H1 (cell line): ENCODE measurements at regions not wholly inside any gene's neighbourhood (a gene's known extent, or its start where the extent isn't known, plus 50 kb on each side); places are given as distances from the start of the nearest gene placed in this dataset.
"Not testable (repeated sequence)": the region's sequence is repeated elsewhere in the genome, so short reads cannot be mapped to it uniquely, and the experiment has no call there.

Experiments
- CTCF ChIA-PET: fragments of 300-600 bp; sonication (Branson Sonifier 250); formaldehyde crosslinking; loops from one replicate; lab custom pipeline; 2021; ENCODE audit not compliant: partially characterized antibody; lab: Charles Lee
- POLR2A ChIA-PET: fragments of 300-600 bp; sonication (Branson Sonifier 250); formaldehyde crosslinking; loops from one replicate; lab custom pipeline; 2021; ENCODE audit warnings: inconsistent platforms; ENCODE audit not compliant: partially characterized antibody; lab: Charles Lee
- DNase-seq, 2 experiments: peaks; one replicate each; pipeline versions ENCODE4 v3.0.0 to v3.0.0-alpha.2; 2010 to 2022; ENCODE audit warnings: low spot score in 2 of 2, low read depth in 1 of 2, mixed read lengths in 1 of 2
- FAIRE-seq: peaks from 2 replicates; lab custom pipeline; 2011; peaks lifted over from hg19 to GRCh38; lab: Jason Lieb, UNC
- H2AFZ ChIP-seq: 2 replicates; pipeline ENCODE4 v1.8.1; 2012; ENCODE audit warnings: low read length, inconsistent platforms
- H2AK5ac ChIP-seq: 2 replicates; pipeline ENCODE4 v1.6.1; 2013; ENCODE audit warnings: low read depth, low read length
- H2BK120ac ChIP-seq: replicated peaks from 2 replicates; pipeline ENCODE3; 2013; ENCODE audit warnings: low read depth, low read length, inconsistent platforms
- H2BK12ac ChIP-seq: 2 replicates; pipeline ENCODE4 v1.6.1; 2013; ENCODE audit warnings: low read depth, low read length
- H2BK15ac ChIP-seq: 2 replicates; pipeline ENCODE4 v1.6.1; 2013; ENCODE audit warnings: low read length
- H2BK20ac ChIP-seq: 2 replicates; pipeline ENCODE4 v1.6.1; 2013; ENCODE audit warnings: low read length
- H2BK5ac ChIP-seq: 2 replicates; pipeline ENCODE4 v1.6.1; 2013; ENCODE audit warnings: low read depth, low read length
- H3K14ac ChIP-seq: 2 replicates; pipeline ENCODE4 v1.6.1; 2013; ENCODE audit warnings: inconsistent platforms; ENCODE audit not compliant: insufficient read length
- H3K18ac ChIP-seq: 2 replicates; pipeline ENCODE4 v1.6.1; 2013; ENCODE audit warnings: low read length; ENCODE audit errors: extremely low read depth
- H3K23ac ChIP-seq: 2 replicates; pipeline ENCODE4 v1.6.1; 2013; ENCODE audit warnings: inconsistent platforms; ENCODE audit not compliant: insufficient read length
- H3K23me2 ChIP-seq: 2 replicates; pipeline ENCODE4 v1.6.1; 2013; ENCODE audit warnings: low read depth, low read length
- H3K27ac ChIP-seq: 2 replicates; pipeline ENCODE4 v1.6.1; 2011; ENCODE audit warnings: low read depth, low read length, inconsistent platforms
- H3K27me3 ChIP-seq, 4 experiments: replicated peaks in 1 of 4; 1 replicate in 1 of 4; 2 replicates in 3 of 4; pipeline versions ENCODE4 v1.6.1 to v1.8.1; 2011 to 2013; ENCODE audit warnings: low read length in 3 of 4, mild to moderate bottlenecking in 3 of 4, inconsistent platforms in 2 of 4, mixed read lengths in 2 of 4, moderate library complexity in 1 of 4; ENCODE audit not compliant: control insufficient read depth in 3 of 4, insufficient read depth in 3 of 4; ENCODE audit errors: extremely low read depth in 1 of 4
- H3K36me3 ChIP-seq, 4 experiments: 2 replicates each; pipeline versions ENCODE4 v1.6.1 to v1.8.1; 2011 to 2013; ENCODE audit warnings: mild to moderate bottlenecking in 4 of 4, low read length in 3 of 4, moderate library complexity in 2 of 4, control low read depth in 1 of 4, inconsistent platforms in 1 of 4; ENCODE audit not compliant: insufficient read depth in 4 of 4, control insufficient read depth in 2 of 4
- H3K4ac ChIP-seq: replicated peaks from 2 replicates; pipeline ENCODE3; 2013; ENCODE audit warnings: low read length, low read depth, mixed read lengths, inconsistent platforms; ENCODE audit not compliant: insufficient read length
- H3K4me1 ChIP-seq, 4 experiments: replicated peaks in 1 of 4; 1 replicate in 1 of 4; 2 replicates in 3 of 4; pipeline versions ENCODE4 v1.6.1 to v1.8.1; 2011 to 2013; ENCODE audit warnings: low read length in 3 of 4, inconsistent platforms in 2 of 4, mixed read lengths in 1 of 4; ENCODE audit not compliant: insufficient read depth in 4 of 4, control insufficient read depth in 3 of 4
- H3K4me2 ChIP-seq, 2 experiments: 2 replicates each; pipeline versions ENCODE4 v1.6.1 to v1.8.1; 2011 to 2013; ENCODE audit warnings: low read depth in 2 of 2, low read length in 2 of 2, control low read depth in 1 of 2, inconsistent platforms in 1 of 2, mild to moderate bottlenecking in 1 of 2; ENCODE audit not compliant: insufficient read depth in 1 of 2
- H3K4me3 ChIP-seq, 4 experiments: fragments of 200-600, 300-600 bp in 1 of 4; sonication (generic), shearing (Covaris generic), sonication (Bioruptor Twin) in 1 of 4; 2 replicates each; pipeline versions ENCODE4 v1.5.1 to v1.8.1; 2011 to 2016; ENCODE audit warnings: low read length in 4 of 4, low read depth in 3 of 4, control low read depth in 2 of 4, inconsistent platforms in 2 of 4, mild to moderate bottlenecking in 2 of 4, mixed read lengths in 1 of 4, moderate library complexity in 1 of 4; ENCODE audit not compliant: insufficient read depth in 2 of 4; ENCODE audit errors: extremely low read depth in 1 of 4
- H3K56ac ChIP-seq: replicated peaks from 2 replicates; pipeline ENCODE3; 2013; ENCODE audit warnings: low read depth, mild to moderate bottlenecking, mixed read lengths, low read length, inconsistent platforms; ENCODE audit not compliant: insufficient read length
- H3K79me1 ChIP-seq: 2 replicates; pipeline ENCODE4 v1.6.1; 2013; ENCODE audit warnings: low read depth, low read length, control low read depth
- H3K79me2 ChIP-seq, 2 experiments: 2 replicates each; pipeline versions ENCODE4 v1.6.1 to v1.8.1; 2012 to 2013; ENCODE audit warnings: low read length in 2 of 2, mild to moderate bottlenecking in 2 of 2, inconsistent platforms in 1 of 2; ENCODE audit not compliant: insufficient read depth in 2 of 2, control insufficient read depth in 1 of 2
- H3K9ac ChIP-seq, 4 experiments: replicated peaks in 1 of 4; 1 replicate in 1 of 4; 2 replicates in 3 of 4; pipeline versions ENCODE4 v1.6.1 to v1.8.1; 2011 to 2013; ENCODE audit warnings: low read depth in 3 of 4, low read length in 3 of 4, control low read depth in 2 of 4, mild to moderate bottlenecking in 2 of 4, moderate library complexity in 2 of 4, inconsistent platforms in 1 of 4; ENCODE audit errors: extremely low read depth in 1 of 4
- H3K9me3 ChIP-seq, 2 experiments: 2 replicates each; pipeline versions ENCODE4 v1.6.1 to v1.8.1; 2012 to 2013; ENCODE audit warnings: mild to moderate bottlenecking in 2 of 2, moderate library complexity in 2 of 2, control low read depth in 1 of 2, inconsistent platforms in 1 of 2, low read depth in 1 of 2, low read length in 1 of 2, mixed read lengths in 1 of 2; ENCODE audit not compliant: insufficient read depth in 2 of 2
- H4K20me1 ChIP-seq, 2 experiments: replicated peaks in 1 of 2; 2 replicates each; pipeline versions ENCODE3 to v1.8.1; 2011 to 2013; ENCODE audit warnings: inconsistent platforms in 2 of 2, low read length in 2 of 2, mild to moderate bottlenecking in 1 of 2; ENCODE audit not compliant: insufficient read depth in 2 of 2, control insufficient read depth in 1 of 2
- H4K5ac ChIP-seq: 2 replicates; pipeline ENCODE4 v1.6.1; 2013; ENCODE audit warnings: low read length, low read depth, mixed read lengths, inconsistent platforms; ENCODE audit not compliant: insufficient read length
- H4K8ac ChIP-seq: 2 replicates; pipeline ENCODE4 v1.8.0; 2013; ENCODE audit warnings: mild to moderate bottlenecking, moderate library complexity, low read length, inconsistent platforms; ENCODE audit not compliant: insufficient read depth; ENCODE audit errors: extremely low read depth
- H4K91ac ChIP-seq: replicated peaks from 2 replicates; pipeline ENCODE3; 2013; ENCODE audit warnings: low read length, mixed read lengths, inconsistent platforms; ENCODE audit not compliant: insufficient read length
- WGBS, 2 experiments: shearing (Covaris generic) in 1 of 2; methylation state at CpG; one replicate each; pipeline versions ENCODE4 v1.1.6 to v1.1.7; 2013 to 2015; ENCODE audit warnings: low lambda C conversion rate in 2 of 2, mixed read lengths in 2 of 2, inconsistent platforms in 1 of 2, low coverage in 1 of 2, missing lambda C conversion rate in 1 of 2; ENCODE audit not compliant: insufficient replicate concordance in 2 of 2, insufficient coverage in 1 of 2, insufficient read length in 1 of 2; ENCODE audit errors: extremely low coverage in 1 of 2, missing lambda C conversion rate in 1 of 2; 5-methylcytosine and 5-hydroxymethylcytosine counted together

DNA sequence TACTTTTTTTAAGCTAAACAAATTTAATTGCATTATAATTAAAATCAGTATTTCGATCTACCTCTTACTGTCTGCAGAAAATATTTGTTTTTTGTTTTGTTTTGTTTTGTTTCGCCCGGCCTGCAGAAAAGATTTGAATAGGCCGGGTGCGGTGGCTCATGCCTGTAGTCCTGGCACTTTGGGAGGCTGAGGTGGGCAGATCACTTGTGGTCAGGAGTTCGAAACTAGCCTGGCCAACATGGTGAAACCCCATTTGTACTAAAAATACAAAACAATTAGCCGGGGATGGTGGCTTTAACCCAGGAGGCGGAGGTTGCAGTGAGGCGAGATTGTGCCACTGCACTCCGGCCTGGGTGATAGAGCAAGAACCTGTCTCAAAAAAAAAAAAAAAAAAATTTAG lies 134.8 kb downstream of the ANAPC4 start:
- CTCF ChIA-PET, result interaction anchor here (0.8 to 1.1 kb wide), 2 partner anchors 19 to 78 kb away, joined by 3 to 4 read pairs; no protein-coding TSS in a partner anchor
- H3K4me2 ChIP-seq, H2AFZ ChIP-seq, H3K4me1 ChIP-seq, H2BK20ac ChIP-seq, H3K79me2 ChIP-seq, H3K27me3 ChIP-seq, POLR2A ChIA-PET, H3K14ac ChIP-seq, H3K79me1 ChIP-seq, H4K91ac ChIP-seq, H4K8ac ChIP-seq, FAIRE-seq, H3K9me3 ChIP-seq, H3K4ac ChIP-seq, H3K4me3 ChIP-seq, H3K23ac ChIP-seq, H3K27ac ChIP-seq, H3K18ac ChIP-seq, H3K56ac ChIP-seq, H3K36me3 ChIP-seq, H4K5ac ChIP-seq, DNase-seq, H3K9ac ChIP-seq, H4K20me1 ChIP-seq, H2BK12ac ChIP-seq, H3K23me2 ChIP-seq, H2BK15ac ChIP-seq, H2BK120ac ChIP-seq, H2AK5ac ChIP-seq, H2BK5ac ChIP-seq: not testable (repeated sequence)
- 94% methylated on average over 10 of the region's 10 CpGs; no CpG with 5 or more reads in 1 of the 2 experiments for WGBS, 2 experiments
